PFSK-1 (cell line): ENCODE measurements at regions not wholly inside any gene's neighbourhood (a gene's known extent, or its start where the extent isn't known, plus 50 kb on each side); places are given as distances from the start of the nearest gene placed in this dataset.

Source experiments
- FOXP2 ChIP-seq: optimal IDR thresholded peaks from 2 replicates; pipeline ENCODE3; 2011; ENCODE audit warnings: borderline replicate concordance, control low read depth, inconsistent platforms; ENCODE audit not compliant: insufficient read depth; ENCODE audit errors: extremely low read length, extremely low read depth
- POLR2AphosphoS5 ChIP-seq: IDR thresholded peaks from 2 replicates; pipeline ENCODE4 v1.6.1; 2012; ENCODE audit warnings: low read depth, mild to moderate bottlenecking, control low read depth, low read length, moderate library complexity
- REST ChIP-seq, 2 experiments: IDR thresholded peaks; 2 replicates each; pipeline versions ENCODE4 v1.6.1 to v1.8.0; 2011 to 2012; ENCODE audit warnings: low read depth in 2 of 2, low read length in 2 of 2, control low read depth in 1 of 2, inconsistent platforms in 1 of 2, mild to moderate bottlenecking in 1 of 2, moderate library complexity in 1 of 2; ENCODE audit not compliant: insufficient read depth in 1 of 2
- SIN3A ChIP-seq: IDR thresholded peaks from 2 replicates; pipeline ENCODE4 v1.6.1; 2012; ENCODE audit warnings: mild to moderate bottlenecking, low read length, moderate library complexity, borderline replicate concordance; ENCODE audit not compliant: insufficient read depth
- TAF1 ChIP-seq: IDR thresholded peaks from 2 replicates; pipeline ENCODE4 v1.6.1; 2012; ENCODE audit warnings: low read length, control low read depth, borderline replicate concordance; ENCODE audit not compliant: insufficient read depth

- no peak for TF ChIP-seq REST (IDR thresholded peaks at IDR 0.05; ENCODE audit: insufficient read depth in 1 of 2, low read depth in 2 of 2, low read length in 2 of 2)
- TF ChIP-seq FOXP2 = no peak
- TF ChIP-seq POLR2AphosphoS5 = no peak
- TF ChIP-seq TAF1 = no peak
- no peak for TF ChIP-seq SIN3A
Observed at GRCh38 chr3:153245661-153246060, 83.6 kb downstream of the RAP2B start.

- TF ChIP-seq REST (IDR thresholded peaks at IDR 0.05; ENCODE audit: insufficient read depth in 1 of 2, low read depth in 2 of 2, low read length in 2 of 2) (no peak), SIN3A (no peak), FOXP2 (no peak), POLR2AphosphoS5 (no peak), TAF1 (no peak)
Observed at GRCh38 chr3:153246331-153246730, 84.3 kb downstream of the RAP2B start.

- TF ChIP-seq TAF1 = no peak
- no peak for TF ChIP-seq POLR2AphosphoS5
- TF ChIP-seq FOXP2 = no peak
Observed at GRCh38 chr3:153246806-153247205, 84.8 kb downstream of the RAP2B start.

DNA sequence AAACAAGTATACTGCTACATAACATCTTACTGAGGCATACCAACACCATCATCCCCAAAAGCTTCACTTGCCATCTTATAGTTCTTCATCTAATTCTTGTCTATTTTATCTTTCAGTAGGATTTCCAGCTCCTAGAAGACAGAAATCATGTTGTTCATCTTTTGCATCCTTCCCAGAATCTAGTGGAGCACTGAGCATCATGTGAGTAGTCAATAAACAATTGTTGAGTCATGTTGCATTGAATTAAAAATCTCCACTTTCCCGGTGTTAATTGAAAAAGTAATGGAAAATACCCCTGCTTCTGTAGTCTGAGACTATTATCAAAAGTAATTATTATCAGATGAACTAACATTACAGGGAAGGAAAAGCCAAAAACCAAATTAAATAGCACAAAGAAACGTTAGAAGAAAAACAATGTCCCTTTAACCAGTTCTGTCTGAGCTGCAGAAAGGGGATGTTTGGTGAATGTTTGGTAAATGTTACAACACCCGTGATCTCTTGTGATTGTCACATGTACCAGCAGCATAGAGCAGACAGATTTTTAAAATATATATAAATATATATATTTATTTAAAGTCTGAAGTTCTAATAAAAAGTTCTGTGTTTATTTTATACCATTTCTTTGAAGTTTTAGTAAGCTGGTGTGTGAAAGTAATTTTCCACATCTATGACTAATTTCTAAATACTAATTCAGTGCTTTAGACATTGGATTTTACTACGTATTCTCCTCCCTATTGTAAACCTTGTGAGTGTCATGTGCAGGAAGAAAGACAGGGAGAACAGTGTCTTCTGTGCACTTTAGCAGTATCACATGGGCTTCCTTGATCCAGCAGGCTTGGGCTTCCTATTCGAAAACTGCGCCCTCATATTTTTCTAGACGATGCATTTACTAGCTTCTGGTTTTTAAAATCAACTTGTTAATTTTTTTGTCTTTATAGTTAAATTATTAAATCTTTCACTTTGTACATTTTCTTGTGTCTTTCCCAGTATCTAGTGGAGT, 85.6 kb downstream of the RAP2B start:
- no peak for TF ChIP-seq REST (IDR thresholded peaks at IDR 0.05; ENCODE audit: insufficient read depth in 1 of 2, low read depth in 2 of 2, low read length in 2 of 2)
- TF ChIP-seq TAF1 = no peak
- no peak for TF ChIP-seq POLR2AphosphoS5
- no peak for TF ChIP-seq FOXP2
- TF ChIP-seq SIN3A = no peak

GRCh38 chr3:153249906-153250305, 87.9 kb downstream of the RAP2B start:
- no peak for TF ChIP-seq TAF1
- no peak for TF ChIP-seq REST (IDR thresholded peaks at IDR 0.05; ENCODE audit: insufficient read depth in 1 of 2, low read depth in 2 of 2, low read length in 2 of 2)
- no peak for TF ChIP-seq FOXP2
- no peak for TF ChIP-seq POLR2AphosphoS5
- TF ChIP-seq SIN3A = no peak
